Raji (cell line): ENCODE measurements at regions not wholly inside any gene's neighbourhood (a gene's known extent, or its start where the extent isn't known, plus 50 kb on each side); places are given as distances from the start of the nearest gene placed in this dataset.

ENCODE experiments used
- POLR2A ChIP-seq: IDR thresholded peaks from 2 replicates; pipeline ENCODE4 v1.6.1; 2011; ENCODE audit warnings: low read depth, low read length, control low read depth; ENCODE audit not compliant: insufficient read depth

DNA sequence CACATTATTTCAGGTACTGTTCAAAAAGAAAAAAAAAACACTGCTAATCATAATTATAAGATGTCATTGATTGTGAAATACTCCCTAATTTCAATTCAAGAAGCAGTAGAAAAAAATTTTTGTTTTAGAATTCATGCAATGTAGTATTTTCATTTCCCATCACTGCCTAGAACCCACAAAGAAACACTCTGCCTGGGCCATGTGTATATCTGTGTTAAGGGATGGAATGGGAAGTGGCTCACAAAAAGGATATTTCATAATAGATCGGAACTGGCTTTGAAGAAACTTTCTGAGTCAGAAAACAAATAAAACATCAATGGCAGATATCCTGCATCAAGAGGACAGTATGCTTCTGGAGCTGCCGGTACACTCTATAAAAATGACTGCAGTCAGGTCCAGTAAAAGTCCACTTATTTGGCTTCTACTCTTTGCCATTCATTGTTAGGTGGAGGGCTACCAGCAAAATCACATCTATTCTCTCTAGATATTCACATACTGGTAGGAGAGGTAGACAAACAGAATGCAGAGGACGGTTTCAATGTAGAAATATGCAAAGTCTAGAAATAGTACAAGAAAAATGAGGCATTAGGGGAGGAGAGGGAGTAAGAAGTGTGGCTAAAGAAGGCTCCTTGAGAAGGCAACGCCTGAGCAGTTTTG, 135.0 kb upstream of the TNFAIP3 start:
- TF ChIP-seq POLR2A: no peak

DNA sequence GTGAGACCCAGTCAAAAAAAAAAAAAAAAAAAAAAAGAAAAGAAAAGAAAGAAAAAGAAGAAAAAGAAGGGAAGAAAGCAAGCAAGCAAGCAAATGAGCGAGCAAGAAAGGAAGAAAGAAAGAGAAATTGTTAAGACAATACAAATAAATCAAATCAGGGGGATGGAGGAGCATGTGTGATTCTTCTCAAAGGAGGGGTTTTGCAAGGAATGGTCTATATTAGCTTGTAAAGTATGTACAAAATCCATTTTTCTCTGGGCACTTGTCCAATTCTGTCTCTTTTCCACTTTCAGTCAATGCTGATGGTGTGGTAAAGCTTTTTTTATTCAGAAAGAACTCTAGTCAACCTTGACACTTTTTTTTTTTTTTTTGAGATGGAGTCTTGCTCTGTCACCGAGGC, 133.7 kb upstream of the TNFAIP3 start:
- no peak for TF ChIP-seq POLR2A

DNA sequence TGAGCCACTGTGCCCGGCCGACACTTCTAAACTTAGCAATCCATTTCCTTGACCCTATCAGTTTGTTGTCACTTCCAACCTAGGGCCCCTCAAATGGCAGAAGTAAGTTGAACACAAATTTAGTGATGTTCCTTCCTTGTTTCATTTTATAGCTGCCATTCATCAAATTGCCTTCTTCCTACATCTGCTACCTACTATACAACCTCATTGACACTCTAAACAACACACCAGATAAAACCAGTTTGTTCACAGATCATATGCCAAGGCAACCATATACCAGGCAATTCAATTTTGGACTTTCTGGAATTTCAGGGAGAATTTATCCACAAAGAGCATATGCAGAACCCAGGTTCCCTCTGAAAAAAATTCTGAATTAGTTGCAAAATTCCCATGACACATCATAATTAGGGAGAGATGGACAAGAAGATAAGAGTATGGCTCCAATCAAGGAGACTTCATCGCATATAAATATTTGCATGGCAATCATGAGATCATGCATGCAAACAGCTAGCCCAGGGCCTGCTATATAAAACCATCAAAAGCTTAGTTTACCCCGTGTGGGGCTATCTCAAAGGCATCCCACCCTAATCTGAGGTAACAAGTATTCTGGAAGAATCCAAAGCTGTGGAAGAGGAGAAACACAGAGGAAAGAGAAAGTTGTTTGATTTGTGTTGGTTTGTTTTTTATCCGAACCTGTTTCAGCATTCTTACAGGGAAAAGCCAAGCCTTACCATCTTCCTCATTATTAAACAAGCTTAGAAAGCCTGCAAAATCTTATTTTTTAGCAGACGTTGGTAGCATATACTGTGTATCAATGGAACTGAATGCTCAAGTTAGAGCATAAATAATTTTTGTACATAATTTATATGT, 132.8 kb upstream of the TNFAIP3 start:
- no peak for TF ChIP-seq POLR2A

GRCh38 chr6:137734875-137735182, 132.2 kb upstream of the TNFAIP3 start:
- TF ChIP-seq POLR2A: no peak

DNA sequence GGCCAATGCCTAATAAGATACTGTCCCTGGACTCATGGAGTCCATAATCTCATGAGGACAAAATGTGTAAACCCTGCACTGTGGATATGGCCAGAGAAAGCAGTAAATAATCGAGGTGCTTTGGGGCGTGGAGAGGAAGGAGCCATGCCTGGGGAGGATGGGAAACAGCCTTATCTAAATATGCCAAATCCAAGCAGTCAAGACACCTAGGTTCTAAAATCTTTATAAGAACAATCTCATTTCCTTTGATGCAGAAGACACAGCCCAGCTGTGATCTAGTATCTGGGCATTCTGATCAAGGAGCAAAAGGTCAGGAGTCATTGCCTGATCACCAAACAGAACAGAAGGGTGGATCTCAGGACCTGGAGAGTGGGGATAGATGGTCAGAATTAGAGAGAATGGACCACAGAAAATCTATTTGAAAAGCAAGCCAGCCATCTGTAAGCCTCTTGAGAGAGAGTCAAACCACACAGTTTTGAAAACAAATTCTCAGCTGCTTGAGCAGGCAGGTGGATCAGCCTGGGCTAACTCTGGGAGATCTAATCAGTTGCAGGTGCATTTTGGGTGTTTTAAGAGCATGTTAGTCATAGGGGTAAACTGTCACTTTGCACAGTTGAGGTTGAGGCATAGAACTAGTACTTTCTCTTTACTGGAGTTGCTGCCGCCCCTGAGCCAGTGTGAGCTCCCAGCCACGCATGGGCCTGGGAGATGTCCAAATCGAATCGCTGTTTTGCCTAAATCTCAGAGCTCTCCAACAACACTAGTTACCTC, 130.8 kb upstream of the TNFAIP3 start:
- no peak for TF ChIP-seq POLR2A

- TF ChIP-seq POLR2A: no peak
Measured at GRCh38 chr6:137736911-137737310, 130.1 kb upstream of the TNFAIP3 start.

GRCh38 chr6:137737836-137738596, 129.0 kb upstream of the TNFAIP3 start:
- TF ChIP-seq POLR2A: no peak

DNA sequence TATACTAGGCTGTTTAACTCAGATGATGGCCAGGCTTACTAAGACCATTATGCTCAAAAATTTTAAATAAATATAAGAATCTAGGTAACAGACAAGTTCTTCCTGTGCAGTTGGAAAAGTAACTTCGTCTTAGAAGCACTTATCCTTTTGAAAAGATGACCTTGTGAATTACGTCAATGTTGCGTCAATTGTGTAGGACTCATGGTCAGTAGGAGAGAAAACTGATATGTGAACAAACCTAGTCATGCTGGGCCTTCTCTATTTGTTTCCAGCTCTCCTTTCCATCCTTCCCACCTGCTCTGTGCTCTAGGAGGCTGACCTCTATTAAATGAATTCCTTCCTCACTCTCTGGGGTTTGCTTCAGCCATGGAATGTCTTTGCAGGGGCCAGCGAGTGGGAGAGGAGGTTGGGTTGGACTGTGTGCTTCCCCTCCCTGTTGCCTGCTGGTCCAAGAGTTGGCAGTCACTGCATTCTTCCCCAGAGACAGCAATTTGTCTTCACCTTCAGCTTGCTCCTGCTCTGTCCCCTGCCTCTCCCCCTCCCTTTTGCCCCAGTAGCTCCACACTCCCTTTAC, 128.0 kb upstream of the TNFAIP3 start:
- no peak for TF ChIP-seq POLR2A

- TF ChIP-seq POLR2A: no peak
Measured at GRCh38 chr6:137739544-137739943, 127.5 kb upstream of the TNFAIP3 start.

GRCh38 chr6:137740091-137740755, 126.8 kb upstream of the TNFAIP3 start:
- TF ChIP-seq POLR2A: no peak

GRCh38 chr6:137740967-137741761, 125.9 kb upstream of the TNFAIP3 start:
- TF ChIP-seq POLR2A: no peak

GRCh38 chr6:137743493-137743892, 123.6 kb upstream of the TNFAIP3 start:
- no peak for TF ChIP-seq POLR2A

DNA sequence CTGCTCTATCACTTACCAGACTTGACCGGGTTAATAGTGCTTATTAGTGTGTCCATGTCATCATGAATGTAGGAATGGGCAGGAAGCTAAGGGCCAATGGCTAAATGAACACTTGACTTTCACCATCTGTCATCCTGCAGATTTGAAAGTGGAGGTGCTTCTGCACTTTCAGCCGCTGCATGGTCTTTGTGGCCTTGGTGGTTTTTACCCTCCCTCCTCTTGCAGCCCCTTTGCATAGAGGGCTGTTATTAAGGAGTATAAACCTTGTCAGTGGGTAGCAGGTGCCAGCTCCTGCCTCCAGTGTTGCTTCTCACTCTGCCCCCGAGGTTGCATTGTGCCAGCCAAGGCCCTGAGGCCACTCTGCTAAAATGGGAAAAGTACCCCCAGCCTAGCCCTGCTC, 122.2 kb upstream of the TNFAIP3 start:
- TF ChIP-seq POLR2A: peak; percentile 53
